ENCODE measurements at regions not wholly inside any gene's neighbourhood (a gene's known extent, or its start where the extent isn't known, plus 50 kb on each side); places are given as distances from the start of the nearest gene placed in this dataset.

- no peak overlapping the region for H3K14ac ChIP-seq (ENCODE audit: insufficient read depth, low read length)
- no peaks in the 10 kb centered on the region for H3K23me2 ChIP-seq (ENCODE audit: insufficient read length, low read depth, low read length, poor library complexity, severe bottlenecking)
- no peak overlapping the region for H2BK5ac ChIP-seq (ENCODE audit: insufficient read length, low read length)
- no peak overlapping the region for H3K9ac ChIP-seq (ENCODE audit: extremely low read depth, insufficient read length, low read length)
- no peak overlapping the region for H3K4ac ChIP-seq (ENCODE audit: low read depth, low read length)
- H3K4me1 ChIP-seq (ENCODE audit: insufficient read depth, low read length) = no peaks in the 10 kb centered on the region
- H2AFZ ChIP-seq (ENCODE audit: low read length) = no peak overlapping the region
- no CpG with 5 or more reads among the region's 3 CpGs for whole genome bisulfite sequencing (ENCODE audit: extremely low coverage, insufficient read length, low lambda C conversion rate)
- H4K91ac ChIP-seq (ENCODE audit: insufficient read length, low read depth, low read length) = no peak overlapping the region
- no peak overlapping the region for H3K4me2 ChIP-seq (ENCODE audit: insufficient read depth, insufficient read length, low read length)
- H3K9me3 Mint-ChIP-seq = no peaks in the 10 kb centered on the region
- no peak overlapping the region for H2BK120ac ChIP-seq (ENCODE audit: low read depth, low read length, poor library complexity, severe bottlenecking)
- H3K27ac ChIP-seq (ENCODE audit: insufficient read length, low read depth, low read length) = no peak overlapping the region
- H3K4me1 Mint-ChIP-seq = no peaks in the 10 kb centered on the region
- no peaks in the 10 kb centered on the region for H3K27me3 ChIP-seq (ENCODE audit: insufficient read depth, low read length)
- no peak overlapping the region for H2BK20ac ChIP-seq (ENCODE audit: low read depth, low read length, poor library complexity, severe bottlenecking)
- H4K20me1 ChIP-seq (ENCODE audit: control insufficient read depth, insufficient read depth, insufficient read length) = no peaks in the 10 kb centered on the region
- no peak overlapping the region for H2BK12ac ChIP-seq (ENCODE audit: insufficient read length, low read depth, low read length)
- H3T11ph ChIP-seq (ENCODE audit: low read length) = no peak overlapping the region
- H3K79me1 ChIP-seq (ENCODE audit: insufficient read depth, low read depth, low read length, poor library complexity, severe bottlenecking) = no peaks in the 10 kb centered on the region
- H3K9me3 ChIP-seq (ENCODE audit: control insufficient read depth, low read depth, low read length) = no peaks in the 10 kb centered on the region
- H3K4me3 Mint-ChIP-seq = no peak overlapping the region
- no peak overlapping the region for H4K8ac ChIP-seq (replicated peaks; ENCODE audit: insufficient read length, low read depth, low read length)
- H3K36me3 Mint-ChIP-seq (ENCODE audit: insufficient read depth in 1 of 3, low read depth in 3 of 3) = no peaks in the 10 kb centered on the region
- no peak overlapping the region for H2AK5ac ChIP-seq (ENCODE audit: insufficient read length, low read length)
- no peak overlapping the region for H3K23ac ChIP-seq (ENCODE audit: insufficient read length, low read depth, low read length)
- DNase-seq = no peak
- H3K18ac ChIP-seq (ENCODE audit: insufficient read length, low read depth, low read length) = no peak overlapping the region
- no peak overlapping the region for H3K27ac Mint-ChIP-seq
- H3K56ac ChIP-seq (ENCODE audit: insufficient read length, low read depth, low read length) = no peak overlapping the region
- H3K79me2 ChIP-seq (ENCODE audit: insufficient read depth, low read length) = no peaks in the 10 kb centered on the region
- TF ChIP-seq CTCF (conservative IDR thresholded peaks at IDR 0.05) = no peak
- H2BK15ac ChIP-seq (ENCODE audit: low read depth, low read length) = no peak overlapping the region
- no peak overlapping the region for H4K5ac ChIP-seq (ENCODE audit: insufficient read length, low read depth, low read length)
- H3K27me3 Mint-ChIP-seq (ENCODE audit: low read depth) = no peaks in the 10 kb centered on the region
Measured at GRCh38 chr4:79266136-79266535, 59.7 kb downstream of the NAA11 start.

Data from H9 (cell line).